Activated T-cell treated with anti-CD3 and anti-CD28 coated beads, Interleukin-2, amount 50 U/mL, for 4 hours (primary cell): ENCODE measurements at regions not wholly inside any gene's neighbourhood (a gene's known extent, or its start where the extent isn't known, plus 50 kb on each side); places are given as distances from the start of the nearest gene placed in this dataset.

ENCODE experiments used
- ATAC-seq, 2 donors: fragments of 200-7000 bp; cut with Tn5 transposase; one replicate each; pipeline ENCODE4 v1.10.0; 2021
- DNase-seq: peaks from one replicate; pipeline ENCODE4 v3.0.0-alpha.2; 2020
- H3K27me3 Mint-ChIP-seq: one replicate; pipeline ENCODE4 v1.8.0; 2021; ENCODE audit warnings: low read depth, mixed read lengths
- H3K36me3 Mint-ChIP-seq: one replicate; pipeline ENCODE4 v1.8.0; 2022; ENCODE audit warnings: mixed read lengths; ENCODE audit not compliant: insufficient read depth
- H3K4me1 Mint-ChIP-seq: one replicate; pipeline ENCODE4 v1.8.0; 2021; ENCODE audit warnings: low read depth, mixed read lengths
- H3K4me3 Mint-ChIP-seq: one replicate; pipeline ENCODE4 v1.8.0; 2021; ENCODE audit warnings: mild to moderate bottlenecking, moderate library complexity, mixed read lengths
- H3K9me3 Mint-ChIP-seq: one replicate; pipeline ENCODE4 v1.8.0; 2021; ENCODE audit warnings: mixed read lengths

GRCh38 chr2:14684516-14684915 lies 52.0 kb downstream of the LRATD1 start:
- ATAC-seq (no peak), DNase-seq (no peak)
- Mint-ChIP-seq H3K4me1 (no peaks in the 10 kb centered on the region), H3K9me3 (peaks cover 7% of the 10 kb centered on the region), H3K36me3 (no peaks in the 10 kb centered on the region), H3K27me3 (no peaks in the 10 kb centered on the region), H3K4me3 (no peak overlapping the region)

- Mint-ChIP-seq H3K4me1 (no peaks in the 10 kb centered on the region), H3K4me3 (no peak overlapping the region), H3K27me3 (no peaks in the 10 kb centered on the region), H3K36me3 (no peaks in the 10 kb centered on the region), H3K9me3 (peaks cover 17% of the 10 kb centered on the region)
- DNase-seq (no peak), ATAC-seq (no peak)
Observed at GRCh38 chr2:14690926-14691325, 58.4 kb downstream of the LRATD1 start.

GRCh38 chr2:14693874-14694273 lies 61.4 kb downstream of the LRATD1 start:
- Mint-ChIP-seq H3K27me3 (no peaks in the 10 kb centered on the region), H3K4me1 (no peaks in the 10 kb centered on the region), H3K4me3 (no peak overlapping the region), H3K36me3 (no peaks in the 10 kb centered on the region), H3K9me3 (peaks cover 12% of the 10 kb centered on the region)
- no peak for DNase-seq
- no peak for ATAC-seq

GRCh38 chr2:14700753-14701152 lies 68.2 kb downstream of the LRATD1 start:
- H3K4me1 Mint-ChIP-seq = no peaks in the 10 kb centered on the region
- H3K4me3 Mint-ChIP-seq = no peak overlapping the region
- H3K9me3 Mint-ChIP-seq = no peaks in the 10 kb centered on the region
- ATAC-seq = no peak
- H3K27me3 Mint-ChIP-seq = no peaks in the 10 kb centered on the region
- H3K36me3 Mint-ChIP-seq = no peaks in the 10 kb centered on the region
- no peak for DNase-seq

- no peak overlapping the region for H3K4me3 Mint-ChIP-seq
- ATAC-seq = no peak
Observed at GRCh38 chr2:14702258-14702657, 69.7 kb downstream of the LRATD1 start.

GRCh38 chr2:14706201-14706600 lies 73.7 kb downstream of the LRATD1 start:
- ATAC-seq (no peak), DNase-seq (no peak)
- H3K4me1 Mint-ChIP-seq = no peaks in the 10 kb centered on the region
- H3K27me3 Mint-ChIP-seq = no peaks in the 10 kb centered on the region
- H3K36me3 Mint-ChIP-seq = no peaks in the 10 kb centered on the region
- H3K4me3 Mint-ChIP-seq = no peak overlapping the region
- no peaks in the 10 kb centered on the region for H3K9me3 Mint-ChIP-seq

More at GRCh38 chr2:14702258-14702657, 69.7 kb downstream of the LRATD1 start:
- no peaks in the 10 kb centered on the region for H3K4me1 Mint-ChIP-seq
- no peaks in the 10 kb centered on the region for H3K9me3 Mint-ChIP-seq
- H3K36me3 Mint-ChIP-seq = no peaks in the 10 kb centered on the region
- DNase-seq = no peak
- H3K27me3 Mint-ChIP-seq = no peaks in the 10 kb centered on the region

GRCh38 chr2:14712111-14712510 lies 79.6 kb downstream of the LRATD1 start:
- no peaks in the 10 kb centered on the region for H3K9me3 Mint-ChIP-seq
- ATAC-seq (no peak), DNase-seq (no peak)
- no peaks in the 10 kb centered on the region for H3K36me3 Mint-ChIP-seq
- no peaks in the 10 kb centered on the region for H3K4me1 Mint-ChIP-seq
- no peaks in the 10 kb centered on the region for H3K27me3 Mint-ChIP-seq
- no peak overlapping the region for H3K4me3 Mint-ChIP-seq

GRCh38 chr2:14713248-14713647 lies 80.7 kb downstream of the LRATD1 start:
- Mint-ChIP-seq H3K4me1 (no peaks in the 10 kb centered on the region), H3K9me3 (no peaks in the 10 kb centered on the region), H3K27me3 (no peaks in the 10 kb centered on the region), H3K36me3 (no peaks in the 10 kb centered on the region), H3K4me3 (no peak overlapping the region)
- no peak for ATAC-seq
- no peak for DNase-seq

GRCh38 chr2:14715600-14715999 lies 83.1 kb downstream of the LRATD1 start:
- H3K27me3 Mint-ChIP-seq = no peaks in the 10 kb centered on the region
- H3K4me1 Mint-ChIP-seq = no peaks in the 10 kb centered on the region
- no peaks in the 10 kb centered on the region for H3K9me3 Mint-ChIP-seq
- ATAC-seq (no peak), DNase-seq (no peak)
- H3K36me3 Mint-ChIP-seq = no peaks in the 10 kb centered on the region
- no peak overlapping the region for H3K4me3 Mint-ChIP-seq

GRCh38 chr2:14716319-14716718 lies 83.8 kb downstream of the LRATD1 start:
- H3K9me3 Mint-ChIP-seq = no peaks in the 10 kb centered on the region
- no peak for ATAC-seq
- no peaks in the 10 kb centered on the region for H3K4me1 Mint-ChIP-seq
- H3K27me3 Mint-ChIP-seq = no peaks in the 10 kb centered on the region
- H3K4me3 Mint-ChIP-seq = no peak overlapping the region
- no peaks in the 10 kb centered on the region for H3K36me3 Mint-ChIP-seq
- DNase-seq = no peak

GRCh38 chr2:14717131-14717530 lies 84.6 kb downstream of the LRATD1 start:
- no peaks in the 10 kb centered on the region for H3K9me3 Mint-ChIP-seq
- DNase-seq = no peak
- no peaks in the 10 kb centered on the region for H3K4me1 Mint-ChIP-seq
- H3K36me3 Mint-ChIP-seq = no peaks in the 10 kb centered on the region
- H3K4me3 Mint-ChIP-seq = no peak overlapping the region
- no peaks in the 10 kb centered on the region for H3K27me3 Mint-ChIP-seq
- no peak for ATAC-seq

- Mint-ChIP-seq H3K36me3 (no peaks in the 10 kb centered on the region), H3K4me1 (no peaks in the 10 kb centered on the region), H3K4me3 (no peak overlapping the region), H3K9me3 (peaks cover 4% of the 10 kb centered on the region), H3K27me3 (no peaks in the 10 kb centered on the region)
- no peak for ATAC-seq
- no peak for DNase-seq
Observed at GRCh38 chr2:14720319-14720718, 87.8 kb downstream of the LRATD1 start.

- no peak overlapping the region for H3K4me3 Mint-ChIP-seq
- no peaks in the 10 kb centered on the region for H3K36me3 Mint-ChIP-seq
- H3K9me3 Mint-ChIP-seq = peaks cover 4% of the 10 kb centered on the region
- H3K4me1 Mint-ChIP-seq = no peaks in the 10 kb centered on the region
- DNase-seq = no peak
- ATAC-seq = no peak
- H3K27me3 Mint-ChIP-seq = no peaks in the 10 kb centered on the region
Observed at GRCh38 chr2:14720739-14721138, 88.2 kb downstream of the LRATD1 start.

GRCh38 chr2:14722904-14723570 lies 90.5 kb downstream of the LRATD1 start:
- H3K4me1 Mint-ChIP-seq = no peaks in the 10 kb centered on the region
- DNase-seq (no peak), ATAC-seq (no peak)
- H3K4me3 Mint-ChIP-seq = no peak overlapping the region
- H3K36me3 Mint-ChIP-seq = no peaks in the 10 kb centered on the region
- H3K9me3 Mint-ChIP-seq = peaks cover 4% of the 10 kb centered on the region
- H3K27me3 Mint-ChIP-seq = no peaks in the 10 kb centered on the region

- Mint-ChIP-seq H3K9me3 (peaks cover 4% of the 10 kb centered on the region), H3K36me3 (no peaks in the 10 kb centered on the region), H3K4me1 (no peaks in the 10 kb centered on the region), H3K4me3 (no peak overlapping the region), H3K27me3 (no peaks in the 10 kb centered on the region)
- ATAC-seq = no peak
- DNase-seq = no peak
Observed at GRCh38 chr2:14723684-14724083, 91.2 kb downstream of the LRATD1 start.

GRCh38 chr2:14735696-14736095 lies 103.2 kb downstream of the LRATD1 start:
- Mint-ChIP-seq H3K9me3 (no peaks in the 10 kb centered on the region), H3K36me3 (no peaks in the 10 kb centered on the region), H3K27me3 (no peaks in the 10 kb centered on the region), H3K4me3 (no peak overlapping the region), H3K4me1 (no peaks in the 10 kb centered on the region)
- ATAC-seq (no peak), DNase-seq (no peak)
